Skeletal muscle tissue (tissue), 3 donors: ENCODE measurements at regions not wholly inside any gene's neighbourhood (a gene's known extent, or its start where the extent isn't known, plus 50 kb on each side); places are given as distances from the start of the nearest gene placed in this dataset.

Source experiments
- H3K27ac ChIP-seq: one replicate; pipeline ENCODE4 v1.7.0; 2013; ENCODE audit warnings: mild to moderate bottlenecking, low read depth, low read length, inconsistent platforms
- H3K27me3 ChIP-seq, 3 donors: one replicate each; pipeline ENCODE4 v1.7.0; 2013; ENCODE audit warnings: low read length in 3 of 3; ENCODE audit not compliant: control insufficient read depth in 3 of 3, insufficient read depth in 3 of 3
- H3K36me3 ChIP-seq, 3 donors: one replicate each; pipeline ENCODE4 v1.7.0; 2013; ENCODE audit warnings: low read length in 3 of 3; ENCODE audit not compliant: control insufficient read depth in 3 of 3, insufficient read depth in 3 of 3
- H3K4me1 ChIP-seq, 3 donors: one replicate each; pipeline ENCODE4 v1.7.0; 2013; ENCODE audit warnings: low read length in 3 of 3, mild to moderate bottlenecking in 3 of 3; ENCODE audit not compliant: control insufficient read depth in 3 of 3, insufficient read depth in 3 of 3
- H3K4me3 ChIP-seq, 3 donors: one replicate each; pipeline ENCODE4 v1.7.0; 2013; ENCODE audit warnings: low read length in 3 of 3
- H3K9ac ChIP-seq, 3 donors: one replicate each; pipeline ENCODE4 v1.7.0; 2013; ENCODE audit warnings: low read length in 3 of 3, mild to moderate bottlenecking in 3 of 3, moderate library complexity in 2 of 3, low read depth in 1 of 3
- H3K9me3 ChIP-seq, 3 donors: one replicate each; pipeline ENCODE4 v1.7.0; 2013; ENCODE audit warnings: low read length in 3 of 3; ENCODE audit not compliant: control insufficient read depth in 3 of 3
- donor health status: Osteomylitis.

GRCh38 chr17:52790359-52790955 is 631.9 kb upstream of the CA10 start:
- Histone ChIP-seq H3K4me3 (no peak overlapping the region), H3K27me3 (no peaks in the 10 kb centered on the region), H3K9me3 (no peaks in the 10 kb centered on the region), H3K36me3 (no peaks in the 10 kb centered on the region), H3K27ac (no peak overlapping the region), H3K9ac (no peak overlapping the region), H3K4me1 (no peaks in the 10 kb centered on the region)

GRCh38 chr17:52789829-52790228 is 631.3 kb upstream of the CA10 start:
- H3K9me3 ChIP-seq = no peaks in the 10 kb centered on the region
- H3K36me3 ChIP-seq = no peaks in the 10 kb centered on the region
- H3K9ac ChIP-seq = no peak overlapping the region
- no peaks in the 10 kb centered on the region for H3K27me3 ChIP-seq
- H3K4me3 ChIP-seq = no peak overlapping the region
- no peaks in the 10 kb centered on the region for H3K4me1 ChIP-seq
- H3K27ac ChIP-seq = no peak overlapping the region

GRCh38 chr17:52776234-52776633 is 617.7 kb upstream of the CA10 start:
- Histone ChIP-seq H3K9me3 (no peaks in the 10 kb centered on the region), H3K27ac (no peak overlapping the region), H3K27me3 (no peaks in the 10 kb centered on the region), H3K36me3 (no peaks in the 10 kb centered on the region), H3K9ac (no peak overlapping the region), H3K4me3 (no peak overlapping the region), H3K4me1 (no peaks in the 10 kb centered on the region)

- Histone ChIP-seq H3K36me3 (no peaks in the 10 kb centered on the region), H3K27me3 (no peaks in the 10 kb centered on the region), H3K4me3 (no peak overlapping the region), H3K9ac (no peak overlapping the region), H3K27ac (no peak overlapping the region), H3K4me1 (peaks cover 3 to 10% (median 7%) of the 10 kb centered on the region in 3 donors), H3K9me3 (no peaks in the 10 kb centered on the region)
These were observed 604.3 kb upstream of the CA10 start for GRCh38 chr17:52762794-52763167.

GRCh38 chr17:52762147-52762793 is 603.8 kb upstream of the CA10 start:
- Histone ChIP-seq H3K27ac (no peak overlapping the region), H3K36me3 (no peaks in the 10 kb centered on the region), H3K4me1 (peaks cover 3 to 10% (median 10%) of the 10 kb centered on the region in 3 donors), H3K9ac (no peak overlapping the region), H3K4me3 (no peak overlapping the region), H3K27me3 (no peaks in the 10 kb centered on the region), H3K9me3 (no peaks in the 10 kb centered on the region)

GRCh38 chr17:52759864-52760263 is 601.4 kb upstream of the CA10 start:
- Histone ChIP-seq H3K27ac (no peak overlapping the region), H3K9me3 (no peaks in the 10 kb centered on the region), H3K4me1 (peaks cover 9 to 13% (median 10%) of the 10 kb centered on the region in 3 donors), H3K27me3 (no peaks in the 10 kb centered on the region), H3K4me3 (no peak overlapping the region), H3K9ac (no peak overlapping the region), H3K36me3 (no peaks in the 10 kb centered on the region)

- H3K36me3 ChIP-seq = no peaks in the 10 kb centered on the region
- no peaks in the 10 kb centered on the region for H3K27me3 ChIP-seq
- no peak overlapping the region for H3K4me3 ChIP-seq
- no peaks in the 10 kb centered on the region for H3K9me3 ChIP-seq
- H3K4me1 ChIP-seq = peaks cover 9 to 13% (median 10%) of the 10 kb centered on the region in 3 donors
- peak overlapping the region; percentile 49 for H3K27ac ChIP-seq
- H3K9ac ChIP-seq = no peak overlapping the region
These were observed 600.0 kb upstream of the CA10 start for GRCh38 chr17:52758481-52758880.

- no peaks in the 10 kb centered on the region for H3K27me3 ChIP-seq
- H3K9ac ChIP-seq = peak overlapping the region in 1 of 3 donors; percentile 24
- H3K36me3 ChIP-seq = no peaks in the 10 kb centered on the region
- no peaks in the 10 kb centered on the region for H3K9me3 ChIP-seq
- H3K27ac ChIP-seq = peak overlapping the region; percentile 68
- H3K4me3 ChIP-seq = peak overlapping the region in 1 of 3 donors; percentile 4
- peaks cover 9 to 13% (median 10%) of the 10 kb centered on the region in 3 donors for H3K4me1 ChIP-seq
These were observed 598.2 kb upstream of the CA10 start for GRCh38 chr17:52756746-52757145.

- Histone ChIP-seq H3K27me3 (no peaks in the 10 kb centered on the region), H3K36me3 (no peaks in the 10 kb centered on the region), H3K27ac (peak overlapping the region; percentile 17), H3K9ac (no peak overlapping the region), H3K4me1 (peaks cover 9 to 13% (median 10%) of the 10 kb centered on the region in 3 donors), H3K4me3 (no peak overlapping the region), H3K9me3 (no peaks in the 10 kb centered on the region)
These were observed 596.3 kb upstream of the CA10 start for GRCh38 chr17:52754838-52755237.

- H3K27ac ChIP-seq = no peak overlapping the region
- no peaks in the 10 kb centered on the region for H3K9me3 ChIP-seq
- H3K27me3 ChIP-seq = no peaks in the 10 kb centered on the region
- H3K36me3 ChIP-seq = no peaks in the 10 kb centered on the region
- H3K9ac ChIP-seq = no peak overlapping the region
- peaks cover 0 to under 1% (median 0%) of the 10 kb centered on the region in 3 donors for H3K4me1 ChIP-seq
- no peak overlapping the region for H3K4me3 ChIP-seq
These were observed 592.5 kb upstream of the CA10 start for GRCh38 chr17:52751051-52751450.
